ENCODE measurements at regions not wholly inside any gene's neighbourhood (a gene's known extent, or its start where the extent isn't known, plus 50 kb on each side); places are given as distances from the start of the nearest gene placed in this dataset.

GRCh38 chrX:45842207-45842925 is 641.7 kb upstream of the DIPK2B start:
- no peaks in the 10 kb centered on the region for H3K9me3 ChIP-seq (ENCODE audit: insufficient read depth, low read depth, low read length)
- H3K27me3 ChIP-seq (ENCODE audit: insufficient read depth, low read length): no peaks in the 10 kb centered on the region
- no peak overlapping the region for H3K9ac ChIP-seq (ENCODE audit: low read depth, low read length)
- no peaks in the 10 kb centered on the region for H3K4me1 ChIP-seq (ENCODE audit: insufficient read depth, low read length)
- H3K36me3 ChIP-seq (ENCODE audit: insufficient read depth, low read depth, low read length): peaks cover 78% of the 10 kb centered on the region
- H3K27ac ChIP-seq (ENCODE audit: low read length): no peak overlapping the region
- H3K4me3 ChIP-seq (ENCODE audit: low read length): no peak overlapping the region

DNA sequence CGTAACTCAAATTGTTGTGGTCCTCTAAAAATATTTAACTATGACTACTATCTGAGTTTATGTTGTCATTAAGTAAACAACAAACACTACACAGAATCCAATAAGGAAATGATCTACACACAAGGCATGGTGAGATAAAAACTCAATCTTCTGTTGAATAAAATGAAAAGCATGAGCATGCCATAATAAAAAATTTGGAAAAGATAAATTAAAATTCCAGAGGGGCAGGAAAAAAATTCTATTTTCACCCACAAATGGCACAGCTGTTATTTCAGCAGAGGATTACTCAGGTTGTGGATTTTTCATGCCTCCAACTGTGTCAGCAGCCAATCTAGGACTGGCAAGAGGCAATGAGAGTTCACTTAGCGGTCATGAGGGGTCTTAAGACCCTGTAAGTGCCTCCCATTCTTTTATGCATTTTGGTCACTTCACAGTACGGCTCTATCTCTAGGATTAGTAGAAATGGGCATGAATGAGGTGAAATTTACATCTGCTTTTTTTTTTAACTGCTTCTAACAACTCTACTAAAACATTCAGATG is 639.8 kb upstream of the DIPK2B start:
- H3K9ac ChIP-seq (ENCODE audit: low read depth, low read length): no peak overlapping the region
- H3K4me3 ChIP-seq (ENCODE audit: low read length): no peak overlapping the region
- no peaks in the 10 kb centered on the region for H3K9me3 ChIP-seq (ENCODE audit: insufficient read depth, low read depth, low read length)
- H3K4me1 ChIP-seq (ENCODE audit: insufficient read depth, low read length): no peaks in the 10 kb centered on the region
- H3K27me3 ChIP-seq (ENCODE audit: insufficient read depth, low read length): no peaks in the 10 kb centered on the region
- peaks cover 65% of the 10 kb centered on the region for H3K36me3 ChIP-seq (ENCODE audit: insufficient read depth, low read depth, low read length)
- no peak overlapping the region for H3K27ac ChIP-seq (ENCODE audit: low read length)

DNA sequence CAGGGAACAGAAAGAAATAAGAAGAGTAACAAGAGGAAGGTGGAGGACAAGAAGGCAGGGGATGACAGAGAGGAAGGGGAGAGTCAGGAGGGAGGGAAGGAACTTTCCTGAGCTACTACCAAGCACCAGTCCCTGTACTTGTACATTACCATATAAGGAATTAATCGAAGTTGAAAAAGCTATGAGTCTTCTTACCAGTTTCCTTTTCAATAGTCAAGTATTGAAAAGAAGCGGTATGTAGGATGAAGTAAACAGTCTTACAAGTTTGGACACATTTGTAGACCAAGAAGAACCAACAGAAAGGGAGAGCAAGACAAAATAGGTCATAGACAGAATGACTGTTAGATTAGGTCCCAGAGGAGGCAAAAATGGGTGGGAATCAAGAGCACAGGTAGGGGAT is 629.7 kb upstream of the DIPK2B start:
- H3K4me1 ChIP-seq (ENCODE audit: insufficient read depth, low read length): peaks cover 5% of the 10 kb centered on the region; the same call in 1 of the 2 replicates
- no peak overlapping the region for H3K4me3 ChIP-seq (ENCODE audit: low read length)
- H3K9me3 ChIP-seq (ENCODE audit: insufficient read depth, low read depth, low read length): no peaks in the 10 kb centered on the region
- no peak overlapping the region for H3K9ac ChIP-seq (ENCODE audit: low read depth, low read length)
- H3K36me3 ChIP-seq (ENCODE audit: insufficient read depth, low read depth, low read length): peaks cover 74% of the 10 kb centered on the region
- H3K27me3 ChIP-seq (ENCODE audit: insufficient read depth, low read length): no peaks in the 10 kb centered on the region
- H3K27ac ChIP-seq (ENCODE audit: low read length): no peak overlapping the region

DNA sequence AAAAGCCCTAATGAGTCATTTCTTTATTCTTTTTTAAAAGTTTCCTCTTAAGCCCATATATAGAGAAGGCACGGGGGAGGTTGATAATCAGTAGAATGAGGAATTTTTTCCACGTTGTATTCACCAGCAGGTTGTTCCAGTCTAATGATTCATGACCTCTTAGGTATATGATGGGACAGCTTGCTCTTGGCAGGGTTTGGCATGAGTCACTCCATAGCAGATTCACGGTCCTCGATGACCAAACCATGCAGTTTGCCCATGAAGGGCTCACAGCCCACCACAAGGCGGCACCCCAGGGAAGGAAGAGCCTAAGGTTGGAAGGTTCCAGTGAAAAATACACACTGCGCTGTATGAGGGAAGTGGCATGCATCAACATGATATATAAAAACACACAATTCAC is 623.8 kb upstream of the DIPK2B start:
- Histone ChIP-seq H3K27me3 (ENCODE audit: insufficient read depth, low read length) (no peaks in the 10 kb centered on the region), H3K9me3 (ENCODE audit: insufficient read depth, low read depth, low read length) (no peaks in the 10 kb centered on the region), H3K9ac (ENCODE audit: low read depth, low read length) (no peak overlapping the region), H3K27ac (ENCODE audit: low read length) (no peak overlapping the region), H3K4me3 (ENCODE audit: low read length) (no peak overlapping the region), H3K36me3 (ENCODE audit: insufficient read depth, low read depth, low read length) (peaks cover 74% of the 10 kb centered on the region), H3K4me1 (ENCODE audit: insufficient read depth, low read length) (no peaks in the 10 kb centered on the region)

DNA sequence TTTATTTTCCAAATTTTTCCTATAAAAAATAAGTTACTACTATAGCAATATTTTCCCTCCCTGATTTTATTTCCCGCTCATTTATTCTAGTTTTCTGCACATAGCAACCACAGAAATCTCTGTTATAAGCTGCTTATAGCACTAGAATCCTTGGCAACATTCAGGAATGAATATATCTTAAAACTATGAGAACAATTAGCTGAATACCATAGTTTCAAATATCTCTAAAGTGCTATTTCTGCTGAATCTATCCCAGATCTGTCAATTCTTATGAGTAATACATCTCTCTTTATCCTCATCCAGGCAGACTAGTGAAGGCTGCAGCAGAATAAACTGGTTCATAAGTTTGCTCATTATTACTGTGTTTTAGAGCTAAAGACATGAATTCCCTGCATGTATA is 622.9 kb upstream of the DIPK2B start:
- Histone ChIP-seq H3K4me3 (ENCODE audit: low read length) (no peak overlapping the region), H3K4me1 (ENCODE audit: insufficient read depth, low read length) (no peaks in the 10 kb centered on the region), H3K27ac (ENCODE audit: low read length) (no peak overlapping the region), H3K9me3 (ENCODE audit: insufficient read depth, low read depth, low read length) (no peaks in the 10 kb centered on the region), H3K9ac (ENCODE audit: low read depth, low read length) (no peak overlapping the region), H3K36me3 (ENCODE audit: insufficient read depth, low read depth, low read length) (peaks cover 77% of the 10 kb centered on the region), H3K27me3 (ENCODE audit: insufficient read depth, low read length) (no peaks in the 10 kb centered on the region)

DNA sequence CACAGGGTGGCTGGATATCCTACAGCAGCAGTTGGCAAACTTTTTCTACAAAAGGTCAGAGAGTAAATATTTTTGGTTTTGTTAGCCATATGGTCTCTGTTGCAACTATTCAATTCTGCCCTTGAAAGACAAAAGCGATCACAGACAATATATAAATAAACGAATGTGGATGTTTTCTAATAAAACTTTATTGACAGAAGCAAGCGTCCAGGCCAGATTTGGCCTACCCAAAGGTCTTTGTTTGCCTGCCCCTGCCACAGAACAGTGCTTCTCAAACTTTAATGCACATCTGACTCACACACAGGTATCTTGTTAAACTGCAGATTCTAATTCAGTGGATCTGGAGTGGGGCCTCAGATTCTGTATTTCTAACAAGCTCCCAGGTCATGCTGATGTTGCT is 621.4 kb upstream of the DIPK2B start:
- no peak overlapping the region for H3K9ac ChIP-seq (ENCODE audit: low read depth, low read length)
- H3K27me3 ChIP-seq (ENCODE audit: insufficient read depth, low read length): no peaks in the 10 kb centered on the region
- H3K4me1 ChIP-seq (ENCODE audit: insufficient read depth, low read length): no peaks in the 10 kb centered on the region
- H3K27ac ChIP-seq (ENCODE audit: low read length): no peak overlapping the region
- H3K4me3 ChIP-seq (ENCODE audit: low read length): no peak overlapping the region
- peaks cover 79% of the 10 kb centered on the region for H3K36me3 ChIP-seq (ENCODE audit: insufficient read depth, low read depth, low read length)
- no peaks in the 10 kb centered on the region for H3K9me3 ChIP-seq (ENCODE audit: insufficient read depth, low read depth, low read length)

DNA sequence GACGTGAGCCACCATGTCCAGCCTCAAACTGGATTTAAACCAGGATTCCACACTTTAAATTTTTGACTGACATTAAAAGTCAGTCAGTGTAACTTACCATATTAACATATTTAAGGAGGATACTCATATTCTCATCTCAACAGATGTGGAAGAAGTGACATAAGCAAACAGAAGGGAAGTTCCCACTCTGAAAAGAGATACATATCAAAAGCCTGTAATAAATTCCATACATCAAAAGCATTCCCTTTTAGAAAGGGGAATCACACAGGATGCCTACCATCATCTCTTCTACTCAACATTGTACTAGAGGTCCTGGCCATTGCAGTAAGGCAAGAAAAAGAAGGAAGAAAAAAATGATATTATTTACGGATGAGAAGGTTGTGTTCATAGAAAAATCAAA is 618.2 kb upstream of the DIPK2B start:
- H3K36me3 ChIP-seq (ENCODE audit: insufficient read depth, low read depth, low read length): peaks cover 71% of the 10 kb centered on the region
- no peak overlapping the region for H3K27ac ChIP-seq (ENCODE audit: low read length)
- no peaks in the 10 kb centered on the region for H3K9me3 ChIP-seq (ENCODE audit: insufficient read depth, low read depth, low read length)
- H3K4me1 ChIP-seq (ENCODE audit: insufficient read depth, low read length): no peaks in the 10 kb centered on the region
- H3K9ac ChIP-seq (ENCODE audit: low read depth, low read length): no peak overlapping the region
- H3K27me3 ChIP-seq (ENCODE audit: insufficient read depth, low read length): no peaks in the 10 kb centered on the region
- H3K4me3 ChIP-seq (ENCODE audit: low read length): no peak overlapping the region

- Histone ChIP-seq H3K9ac (ENCODE audit: low read depth, low read length) (no peak overlapping the region), H3K4me3 (ENCODE audit: low read length) (no peak overlapping the region), H3K27me3 (ENCODE audit: insufficient read depth, low read length) (no peaks in the 10 kb centered on the region), H3K4me1 (ENCODE audit: insufficient read depth, low read length) (peaks cover 7% of the 10 kb centered on the region), H3K36me3 (ENCODE audit: insufficient read depth, low read depth, low read length) (peaks cover 43% of the 10 kb centered on the region), H3K9me3 (ENCODE audit: insufficient read depth, low read depth, low read length) (no peaks in the 10 kb centered on the region), H3K27ac (ENCODE audit: low read length) (no peak overlapping the region)
Measured at GRCh38 chrX:45815441-45815840, 614.8 kb upstream of the DIPK2B start.

DNA sequence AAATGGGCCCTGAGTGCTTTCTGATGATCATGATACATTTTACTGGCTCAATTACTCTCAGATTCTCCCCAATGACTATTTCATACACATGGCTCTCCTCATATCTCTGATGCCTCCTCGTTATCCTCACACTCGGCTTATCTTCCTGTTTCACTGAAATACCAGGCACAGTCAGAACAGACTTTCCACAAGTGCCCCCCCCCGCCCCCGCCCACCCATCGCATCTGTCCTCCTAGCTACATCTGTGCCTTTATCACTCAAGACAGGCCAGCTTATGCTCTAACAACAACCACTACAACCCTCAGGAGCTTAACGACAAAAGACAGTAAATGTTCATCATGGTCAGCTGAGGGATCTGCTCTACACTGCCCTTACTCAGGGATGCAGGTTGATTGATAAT is 610.6 kb upstream of the DIPK2B start:
- H3K9ac ChIP-seq (ENCODE audit: low read depth, low read length): no peak overlapping the region
- no peak overlapping the region for H3K27ac ChIP-seq (ENCODE audit: low read length)
- peaks cover 53% of the 10 kb centered on the region for H3K36me3 ChIP-seq (ENCODE audit: insufficient read depth, low read depth, low read length)
- no peak overlapping the region for H3K4me3 ChIP-seq (ENCODE audit: low read length)
- H3K4me1 ChIP-seq (ENCODE audit: insufficient read depth, low read length): peaks cover 32% of the 10 kb centered on the region
- no peaks in the 10 kb centered on the region for H3K27me3 ChIP-seq (ENCODE audit: insufficient read depth, low read length)
- H3K9me3 ChIP-seq (ENCODE audit: insufficient read depth, low read depth, low read length): no peaks in the 10 kb centered on the region

- H3K4me1 ChIP-seq (ENCODE audit: insufficient read depth, low read length): peaks cover 32% of the 10 kb centered on the region
- H3K9ac ChIP-seq (ENCODE audit: low read depth, low read length): no peak overlapping the region
- peak overlapping the region; percentile 2; the same call in 1 of the 2 replicates for H3K4me3 ChIP-seq (ENCODE audit: low read length)
- H3K36me3 ChIP-seq (ENCODE audit: insufficient read depth, low read depth, low read length): peaks cover 49% of the 10 kb centered on the region
- H3K27ac ChIP-seq (ENCODE audit: low read length): no peak overlapping the region
- no peaks in the 10 kb centered on the region for H3K9me3 ChIP-seq (ENCODE audit: insufficient read depth, low read depth, low read length)
- H3K27me3 ChIP-seq (ENCODE audit: insufficient read depth, low read length): no peaks in the 10 kb centered on the region
Measured at GRCh38 chrX:45807572-45808425, 607.1 kb upstream of the DIPK2B start.

GRCh38 chrX:45806410-45807121 is 605.9 kb upstream of the DIPK2B start:
- Histone ChIP-seq H3K36me3 (ENCODE audit: insufficient read depth, low read depth, low read length) (peaks cover 49% of the 10 kb centered on the region), H3K4me3 (ENCODE audit: low read length) (no peak overlapping the region), H3K27ac (ENCODE audit: low read length) (no peak overlapping the region), H3K27me3 (ENCODE audit: insufficient read depth, low read length) (no peaks in the 10 kb centered on the region), H3K9me3 (ENCODE audit: insufficient read depth, low read depth, low read length) (no peaks in the 10 kb centered on the region), H3K9ac (ENCODE audit: low read depth, low read length) (no peak overlapping the region), H3K4me1 (ENCODE audit: insufficient read depth, low read length) (peaks cover 32% of the 10 kb centered on the region)
